Fibroblast of lung (primary cell): ENCODE measurements at regions not wholly inside any gene's neighbourhood (a gene's known extent, or its start where the extent isn't known, plus 50 kb on each side); places are given as distances from the start of the nearest gene placed in this dataset.

Source experiments
- DNase-seq, 2 donors: peaks; one replicate each; pipeline versions ENCODE4 v3.0.0 to v3.0.0-alpha.2; 2010; ENCODE audit warnings: low read depth in 2 of 2
- H2AFZ ChIP-seq: 2 replicates; pipeline ENCODE4 v1.5.1; 2012; ENCODE audit warnings: low read length, control low read depth, inconsistent platforms
- H3K27ac ChIP-seq: 2 replicates; pipeline ENCODE4 v1.5.1; 2011; ENCODE audit warnings: low read length, control low read depth; ENCODE audit not compliant: insufficient read depth
- H3K27me3 ChIP-seq: 2 replicates; pipeline ENCODE4 v1.5.1; 2011; ENCODE audit warnings: mild to moderate bottlenecking, low read length; ENCODE audit not compliant: control insufficient read depth, insufficient read depth
- H3K36me3 ChIP-seq: 2 replicates; pipeline ENCODE4 v1.5.1; 2011; ENCODE audit warnings: low read length; ENCODE audit not compliant: control insufficient read depth, insufficient read depth
- H3K4me1 ChIP-seq: 2 replicates; pipeline ENCODE4 v1.5.1; 2011; ENCODE audit warnings: low read length; ENCODE audit not compliant: control insufficient read depth, insufficient read depth; ENCODE audit errors: extremely low read depth
- H3K4me2 ChIP-seq: 2 replicates; pipeline ENCODE4 v1.5.1; 2011; ENCODE audit warnings: low read length, control low read depth; ENCODE audit not compliant: insufficient read depth; ENCODE audit errors: extremely low read depth
- H3K4me3 ChIP-seq, 4 experiments: fragments of 200-600 bp in 1 of 4; sonication (generic) in 1 of 4; replicated peaks in 1 of 4; 2 replicates each; pipeline ENCODE4 v1.5.1; 2011 to 2016; ENCODE audit warnings: low read length in 4 of 4, low read depth in 3 of 4, mild to moderate bottlenecking in 3 of 4, control low read depth in 2 of 4, inconsistent platforms in 1 of 4, mixed read lengths in 1 of 4; ENCODE audit not compliant: insufficient read depth in 1 of 4; ENCODE audit errors: control extremely low read depth in 1 of 4
- H3K79me2 ChIP-seq: 2 replicates; pipeline ENCODE4 v1.5.1; 2012; ENCODE audit warnings: mild to moderate bottlenecking, low read length, inconsistent platforms; ENCODE audit not compliant: control insufficient read depth, insufficient read depth
- H3K9ac ChIP-seq: 2 replicates; pipeline ENCODE4 v1.5.1; 2011; ENCODE audit warnings: mild to moderate bottlenecking, low read length, control low read depth; ENCODE audit not compliant: insufficient read depth
- H3K9me3 ChIP-seq: 2 replicates; pipeline ENCODE4 v1.5.1; 2012; ENCODE audit warnings: low read depth, low read length; ENCODE audit not compliant: control insufficient read depth, insufficient read depth
- H4K20me1 ChIP-seq: 2 replicates; pipeline ENCODE4 v1.5.1; 2011; ENCODE audit warnings: low read length; ENCODE audit not compliant: control insufficient read depth, insufficient read depth; ENCODE audit errors: extremely low read depth
- CTCF ChIP-seq, 2 donors: IDR thresholded peaks in 1 of 2; conservative IDR thresholded peaks in 1 of 2; 1 replicate in 1 of 2; 2 replicates in 1 of 2; pipeline ENCODE4 v1.5.1; 2011 to 2012; ENCODE audit warnings: low read length in 2 of 2, control low read depth in 1 of 2, inconsistent platforms in 1 of 2, low read depth in 1 of 2, mild to moderate bottlenecking in 1 of 2
- EZH2 ChIP-seq: IDR thresholded peaks from 2 replicates; pipeline ENCODE4 v1.5.1; 2012; ENCODE audit warnings: low read length, control low read depth, mild to moderate bottlenecking; ENCODE audit errors: missing control alignments

GRCh38 chr7:15104411-15105092 is 202.0 kb upstream of the DGKB start:
- no peaks in the 10 kb centered on the region for H3K79me2 ChIP-seq
- H4K20me1 ChIP-seq, result no peaks in the 10 kb centered on the region
- DNase-seq, result no peak
- no peak overlapping the region for H3K4me2 ChIP-seq
- no peak overlapping the region for H3K9ac ChIP-seq
- TF ChIP-seq CTCF (conservative IDR thresholded peaks at IDR 0.05 in 1 of 2, IDR thresholded peaks at IDR 0.05 in 1 of 2; ENCODE audit: low read depth in 1 of 2, low read length in 2 of 2) (no peak), EZH2 (no peak)
- H3K9me3 ChIP-seq, result no peaks in the 10 kb centered on the region
- no peaks in the 10 kb centered on the region for H3K4me1 ChIP-seq
- no peaks in the 10 kb centered on the region for H3K27me3 ChIP-seq
- H2AFZ ChIP-seq, result no peak overlapping the region
- H3K27ac ChIP-seq, result no peak overlapping the region
- H3K36me3 ChIP-seq, result no peaks in the 10 kb centered on the region
- H3K4me3 ChIP-seq, result no peak overlapping the region

GRCh38 chr7:15099074-15099473 is 196.5 kb upstream of the DGKB start:
- Histone ChIP-seq H3K27ac (no peak overlapping the region), H3K9me3 (no peaks in the 10 kb centered on the region), H4K20me1 (no peaks in the 10 kb centered on the region), H3K79me2 (no peaks in the 10 kb centered on the region), H3K9ac (no peak overlapping the region), H3K4me2 (no peak overlapping the region), H3K36me3 (no peaks in the 10 kb centered on the region), H3K27me3 (no peaks in the 10 kb centered on the region), H3K4me3 (no peak overlapping the region), H3K4me1 (no peaks in the 10 kb centered on the region), H2AFZ (no peak overlapping the region)
- DNase-seq, result no peak
- TF ChIP-seq CTCF (conservative IDR thresholded peaks at IDR 0.05 in 1 of 2, IDR thresholded peaks at IDR 0.05 in 1 of 2; ENCODE audit: low read depth in 1 of 2, low read length in 2 of 2) (no peak), EZH2 (no peak)

DNA sequence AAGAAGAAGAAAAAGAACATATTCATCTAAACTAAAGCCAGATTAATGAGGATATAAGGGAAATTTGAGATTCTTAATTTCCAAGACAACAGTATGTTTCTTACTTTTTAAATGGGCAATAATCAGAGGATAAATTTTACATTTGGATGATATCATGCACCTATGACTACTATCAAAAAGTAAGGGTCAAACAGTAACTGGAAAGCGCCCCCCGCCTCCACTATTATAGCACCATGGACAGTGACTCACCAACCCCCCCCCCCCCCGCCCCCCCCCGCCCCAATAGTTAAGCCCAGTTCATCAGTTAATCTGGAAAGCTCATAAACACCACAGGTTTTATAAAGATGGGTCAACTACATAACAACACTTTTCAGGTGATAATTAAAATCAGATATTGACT is 194.3 kb upstream of the DGKB start:
- Histone ChIP-seq H3K36me3 (no peaks in the 10 kb centered on the region), H3K4me2 (no peak overlapping the region), H4K20me1 (no peaks in the 10 kb centered on the region), H3K9me3 (no peaks in the 10 kb centered on the region), H3K27me3 (no peaks in the 10 kb centered on the region), H2AFZ (no peak overlapping the region), H3K9ac (no peak overlapping the region), H3K4me3 (no peak overlapping the region), H3K27ac (no peak overlapping the region), H3K4me1 (no peaks in the 10 kb centered on the region), H3K79me2 (no peaks in the 10 kb centered on the region)
- DNase-seq, result no peak
- TF ChIP-seq EZH2 (no peak), CTCF (conservative IDR thresholded peaks at IDR 0.05 in 1 of 2, IDR thresholded peaks at IDR 0.05 in 1 of 2; ENCODE audit: low read depth in 1 of 2, low read length in 2 of 2) (no peak)
